ENCODE measurements at regions not wholly inside any gene's neighbourhood (a gene's known extent, or its start where the extent isn't known, plus 50 kb on each side); places are given as distances from the start of the nearest gene placed in this dataset.

- TF ChIP-seq CTCF (IDR thresholded peaks at IDR 0.05) (no peak), POLR2A (IDR thresholded peaks at IDR 0.05) (no peak)
Observed at GRCh38 chr6:152920016-152920415, 62.8 kb downstream of the FBXO5 start.

All from transverse colon (tissue), 3 donors.